CD14-positive monocyte (primary cell): ENCODE measurements at regions not wholly inside any gene's neighbourhood (a gene's known extent, or its start where the extent isn't known, plus 50 kb on each side); places are given as distances from the start of the nearest gene placed in this dataset.

ENCODE experiments used
- DNase-seq, 3 donors: peaks; one replicate each; pipeline ENCODE4 v3.0.0-alpha.2; 2011 to 2022
- H2AFZ ChIP-seq: 2 replicates; pipeline ENCODE4 v1.6.0; 2012; ENCODE audit warnings: mild to moderate bottlenecking, low read depth, low read length, inconsistent platforms; ENCODE audit not compliant: insufficient read depth, poor library complexity, severe bottlenecking
- H3K27ac ChIP-seq, 2 donors: 1 replicate in 1 of 2; 2 replicates in 1 of 2; pipeline ENCODE4 v1.5.1; 2012 to 2013; ENCODE audit warnings: low read length in 2 of 2, control low read depth in 1 of 2, inconsistent platforms in 1 of 2, low read depth in 1 of 2, mild to moderate bottlenecking in 1 of 2
- H3K27me3 ChIP-seq, 2 donors: one replicate each; pipeline versions ENCODE4 v1.6.0 to v1.6.1; 2011 to 2013; ENCODE audit warnings: low read length in 2 of 2; ENCODE audit not compliant: control insufficient read depth in 2 of 2, insufficient read depth in 2 of 2
- H3K36me3 ChIP-seq, 2 donors: replicated peaks in 1 of 2; 1 replicate in 1 of 2; 2 replicates in 1 of 2; pipeline versions ENCODE4 v1.5.1 to v1.6.1; 2012 to 2013; ENCODE audit warnings: low read length in 2 of 2, control low read depth in 1 of 2, inconsistent platforms in 1 of 2, mild to moderate bottlenecking in 1 of 2; ENCODE audit not compliant: insufficient read depth in 2 of 2, control insufficient read depth in 1 of 2
- H3K4me1 ChIP-seq, 2 donors: 1 replicate in 1 of 2; 2 replicates in 1 of 2; pipeline versions ENCODE4 v1.5.1 to v1.6.1; 2012 to 2013; ENCODE audit warnings: low read length in 2 of 2, control low read depth in 1 of 2, inconsistent platforms in 1 of 2, mild to moderate bottlenecking in 1 of 2, moderate library complexity in 1 of 2; ENCODE audit not compliant: insufficient read depth in 2 of 2, control insufficient read depth in 1 of 2
- H3K4me2 ChIP-seq: replicated peaks from 2 replicates; pipeline ENCODE3; 2012; ENCODE audit warnings: low read length, moderate library complexity, mild to moderate bottlenecking; ENCODE audit not compliant: poor library complexity, severe bottlenecking; ENCODE audit errors: extremely low read depth
- H3K4me3 ChIP-seq, 3 experiments: fragments of 200-600 bp in 1 of 3; sonication (generic) in 1 of 3; replicated peaks in 1 of 3; 1 replicate in 2 of 3; 2 replicates in 1 of 3; pipeline ENCODE4 v1.5.1; 2011 to 2013; ENCODE audit warnings: low read length in 3 of 3, mild to moderate bottlenecking in 3 of 3, control low read depth in 2 of 3, low read depth in 2 of 3, inconsistent platforms in 1 of 3, moderate library complexity in 1 of 3
- H3K79me2 ChIP-seq: 2 replicates; pipeline ENCODE4 v1.6.0; 2012; ENCODE audit warnings: mild to moderate bottlenecking, control low read depth, inconsistent platforms, low read length, moderate library complexity; ENCODE audit not compliant: insufficient read depth
- H3K9ac ChIP-seq: 2 replicates; pipeline ENCODE4 v1.6.0; 2017; ENCODE audit warnings: low read length, mild to moderate bottlenecking; ENCODE audit not compliant: insufficient read depth, poor library complexity, severe bottlenecking
- H3K9me3 ChIP-seq, 2 donors: replicated peaks in 1 of 2; 1 replicate in 1 of 2; 2 replicates in 1 of 2; pipeline versions ENCODE4 v1.5.1 to v1.6.1; 2012 to 2013; ENCODE audit warnings: low read length in 2 of 2, control low read depth in 1 of 2; ENCODE audit not compliant: control insufficient read depth in 1 of 2, insufficient read depth in 1 of 2
- H4K20me1 ChIP-seq: 2 replicates; pipeline ENCODE4 v1.6.0; 2012; ENCODE audit warnings: mild to moderate bottlenecking, low read length, control low read depth, moderate library complexity; ENCODE audit not compliant: insufficient read depth
- H3K27ac Mint-ChIP-seq, 7 donors: one replicate each; pipeline ENCODE4 v1.8.0; 2020; ENCODE audit warnings: mild to moderate bottlenecking in 7 of 7, mixed read lengths in 7 of 7, moderate library complexity in 6 of 7, inconsistent platforms in 2 of 7
- H3K27me3 Mint-ChIP-seq, 3 donors: one replicate each; pipeline ENCODE4 v1.8.0; 2021 to 2022; ENCODE audit warnings: low read depth in 3 of 3, mild to moderate bottlenecking in 3 of 3, mixed read lengths in 3 of 3, moderate library complexity in 3 of 3, inconsistent platforms in 1 of 3
- H3K36me3 Mint-ChIP-seq, 2 donors: one replicate each; pipeline ENCODE4 v1.8.0; 2020; ENCODE audit warnings: mixed read lengths in 2 of 2, inconsistent platforms in 1 of 2, mild to moderate bottlenecking in 1 of 2
- H3K4me1 Mint-ChIP-seq: one replicate; pipeline ENCODE4 v1.8.0; 2020; ENCODE audit warnings: mild to moderate bottlenecking, mixed read lengths
- H3K4me3 Mint-ChIP-seq, 2 donors: one replicate each; pipeline ENCODE4 v1.8.0; 2020; ENCODE audit warnings: mild to moderate bottlenecking in 2 of 2, mixed read lengths in 2 of 2, moderate library complexity in 1 of 2
- H3K9me3 Mint-ChIP-seq, 7 donors: one replicate each; pipeline ENCODE4 v1.8.0; 2020 to 2022; ENCODE audit warnings: mixed read lengths in 7 of 7, mild to moderate bottlenecking in 6 of 7, moderate library complexity in 6 of 7, inconsistent platforms in 2 of 7
- WGBS: methylation state at CpG from one replicate; pipeline ENCODE4 v1.1.5; 2013; ENCODE audit warnings: missing lambda C conversion rate; ENCODE audit not compliant: insufficient coverage; 5-methylcytosine and 5-hydroxymethylcytosine counted together
- intact Hi-C, 2 donors: fragments of 100-400 bp; cut with micrococcal nuclease; formaldehyde crosslinking; loops; one replicate each; pipeline versions ENCODE4 v1.15.0 to v1.15.1; 2023
- TF ChIP-seq, protein P1 (sequence below): fragments of 200-600 bp; IDR thresholded peaks from one replicate; pipeline ENCODE4 v1.8.0; 2022; ENCODE audit warnings: antibody characterized with exemption, mild to moderate bottlenecking

DNA sequence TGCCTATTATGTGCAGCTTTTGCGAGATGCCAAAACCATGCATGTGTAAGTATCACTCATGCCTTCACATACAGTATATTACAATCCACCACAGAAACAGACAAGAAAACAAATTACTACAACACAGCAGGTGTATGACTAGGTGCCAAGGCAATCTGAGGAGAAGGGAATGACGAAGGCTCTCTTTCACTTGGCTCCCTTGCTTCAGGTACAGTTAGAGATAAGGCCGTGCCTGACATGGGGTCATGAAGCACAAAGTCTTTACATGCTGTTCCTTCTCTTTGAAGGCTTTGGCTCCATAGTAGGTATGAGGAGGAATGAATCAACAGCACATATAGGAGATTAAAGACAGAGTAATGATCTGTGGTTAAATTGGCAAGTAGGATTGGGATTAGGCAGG lies 65.2 kb upstream of the FSHB start:
- no peaks in the 10 kb centered on the region for H3K36me3 Mint-ChIP-seq
- H3K4me1 ChIP-seq: no peaks in the 10 kb centered on the region
- H3K27me3 Mint-ChIP-seq: no peaks in the 10 kb centered on the region
- TF ChIP-seq, protein P1, sequence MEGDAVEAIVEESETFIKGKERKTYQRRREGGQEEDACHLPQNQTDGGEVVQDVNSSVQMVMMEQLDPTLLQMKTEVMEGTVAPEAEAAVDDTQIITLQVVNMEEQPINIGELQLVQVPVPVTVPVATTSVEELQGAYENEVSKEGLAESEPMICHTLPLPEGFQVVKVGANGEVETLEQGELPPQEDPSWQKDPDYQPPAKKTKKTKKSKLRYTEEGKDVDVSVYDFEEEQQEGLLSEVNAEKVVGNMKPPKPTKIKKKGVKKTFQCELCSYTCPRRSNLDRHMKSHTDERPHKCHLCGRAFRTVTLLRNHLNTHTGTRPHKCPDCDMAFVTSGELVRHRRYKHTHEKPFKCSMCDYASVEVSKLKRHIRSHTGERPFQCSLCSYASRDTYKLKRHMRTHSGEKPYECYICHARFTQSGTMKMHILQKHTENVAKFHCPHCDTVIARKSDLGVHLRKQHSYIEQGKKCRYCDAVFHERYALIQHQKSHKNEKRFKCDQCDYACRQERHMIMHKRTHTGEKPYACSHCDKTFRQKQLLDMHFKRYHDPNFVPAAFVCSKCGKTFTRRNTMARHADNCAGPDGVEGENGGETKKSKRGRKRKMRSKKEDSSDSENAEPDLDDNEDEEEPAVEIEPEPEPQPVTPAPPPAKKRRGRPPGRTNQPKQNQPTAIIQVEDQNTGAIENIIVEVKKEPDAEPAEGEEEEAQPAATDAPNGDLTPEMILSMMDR: no peak
- H4K20me1 ChIP-seq: no peaks in the 10 kb centered on the region
- no peak overlapping the region for H2AFZ ChIP-seq
- no peak overlapping the region for H3K9ac ChIP-seq
- no peak overlapping the region for H3K27ac ChIP-seq
- WGBS: no CpG with 5 or more reads among the region's 3 CpGs
- no peaks in the 10 kb centered on the region for H3K79me2 ChIP-seq
- no peak overlapping the region for H3K4me3 ChIP-seq
- H3K4me1 Mint-ChIP-seq: no peaks in the 10 kb centered on the region
- no peak overlapping the region for H3K4me2 ChIP-seq
- intact Hi-C loops: no loop called here
- H3K9me3 ChIP-seq: no peaks in the 10 kb centered on the region
- H3K27ac Mint-ChIP-seq: no peak overlapping the region
- H3K36me3 ChIP-seq: no peaks in the 10 kb centered on the region
- H3K9me3 Mint-ChIP-seq: peaks cover 0 to 4% (median 0%) of the 10 kb centered on the region in 7 donors
- no peak overlapping the region for H3K4me3 Mint-ChIP-seq
- H3K27me3 ChIP-seq: no peaks in the 10 kb centered on the region
- DNase-seq: no peak

DNA sequence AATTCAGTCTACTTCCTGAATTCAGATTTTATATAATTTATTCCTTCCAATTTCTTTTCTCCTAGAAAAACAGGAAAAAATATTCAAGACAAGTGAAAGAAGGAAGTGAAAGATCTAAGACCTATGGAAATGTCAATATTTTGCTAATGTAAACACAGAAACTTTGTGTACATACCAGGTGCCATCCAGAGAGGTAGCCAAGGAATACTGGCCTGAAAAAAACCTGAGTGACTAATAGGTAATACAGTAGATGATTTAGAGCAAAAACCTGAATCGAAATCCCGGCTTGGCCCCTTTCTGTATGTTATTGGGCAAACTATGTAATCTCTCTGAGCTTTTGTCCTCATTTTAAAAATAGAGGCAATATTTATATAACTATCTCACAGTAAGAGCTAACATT lies 59.2 kb upstream of the FSHB start:
- Histone ChIP-seq H3K36me3 (no peaks in the 10 kb centered on the region), H3K9ac (no peak overlapping the region), H2AFZ (no peak overlapping the region), H3K4me2 (no peak overlapping the region), H3K79me2 (no peaks in the 10 kb centered on the region), H4K20me1 (no peaks in the 10 kb centered on the region), H3K9me3 (peaks cover 0 to 4% of the 10 kb centered on the region in 2 donors), H3K4me1 (no peaks in the 10 kb centered on the region), H3K27me3 (no peaks in the 10 kb centered on the region), H3K27ac (no peak overlapping the region), H3K4me3 (no peak overlapping the region)
- Mint-ChIP-seq H3K27me3 (peaks cover 0 to 2% (median 1%) of the 10 kb centered on the region in 3 donors), H3K36me3 (no peaks in the 10 kb centered on the region), H3K9me3 (peaks cover 0 to 4% (median under 1%) of the 10 kb centered on the region in 7 donors), H3K27ac (no peak overlapping the region), H3K4me1 (no peaks in the 10 kb centered on the region), H3K4me3 (no peak overlapping the region)
- WGBS: no CpG with 5 or more reads among the region's 2 CpGs
- TF ChIP-seq, protein P1: no peak
- intact Hi-C loops: no loop called here
- no peak for DNase-seq
